CD14-positive monocyte (primary cell): ENCODE measurements at regions not wholly inside any gene's neighbourhood (a gene's known extent, or its start where the extent isn't known, plus 50 kb on each side); places are given as distances from the start of the nearest gene placed in this dataset.

Experiments
- DNase-seq, 3 donors: peaks; one replicate each; pipeline ENCODE4 v3.0.0-alpha.2; 2011 to 2022
- H2AFZ ChIP-seq: 2 replicates; pipeline ENCODE4 v1.6.0; 2012; ENCODE audit warnings: mild to moderate bottlenecking, low read depth, low read length, inconsistent platforms; ENCODE audit not compliant: insufficient read depth, poor library complexity, severe bottlenecking
- H3K27ac ChIP-seq, 2 donors: 1 replicate in 1 of 2; 2 replicates in 1 of 2; pipeline ENCODE4 v1.5.1; 2012 to 2013; ENCODE audit warnings: low read length in 2 of 2, control low read depth in 1 of 2, inconsistent platforms in 1 of 2, low read depth in 1 of 2, mild to moderate bottlenecking in 1 of 2
- H3K27me3 ChIP-seq, 2 donors: one replicate each; pipeline versions ENCODE4 v1.6.0 to v1.6.1; 2011 to 2013; ENCODE audit warnings: low read length in 2 of 2; ENCODE audit not compliant: control insufficient read depth in 2 of 2, insufficient read depth in 2 of 2
- H3K36me3 ChIP-seq, 2 donors: replicated peaks in 1 of 2; 1 replicate in 1 of 2; 2 replicates in 1 of 2; pipeline versions ENCODE4 v1.5.1 to v1.6.1; 2012 to 2013; ENCODE audit warnings: low read length in 2 of 2, control low read depth in 1 of 2, inconsistent platforms in 1 of 2, mild to moderate bottlenecking in 1 of 2; ENCODE audit not compliant: insufficient read depth in 2 of 2, control insufficient read depth in 1 of 2
- H3K4me1 ChIP-seq, 2 donors: 1 replicate in 1 of 2; 2 replicates in 1 of 2; pipeline versions ENCODE4 v1.5.1 to v1.6.1; 2012 to 2013; ENCODE audit warnings: low read length in 2 of 2, control low read depth in 1 of 2, inconsistent platforms in 1 of 2, mild to moderate bottlenecking in 1 of 2, moderate library complexity in 1 of 2; ENCODE audit not compliant: insufficient read depth in 2 of 2, control insufficient read depth in 1 of 2
- H3K4me2 ChIP-seq: replicated peaks from 2 replicates; pipeline ENCODE3; 2012; ENCODE audit warnings: low read length, moderate library complexity, mild to moderate bottlenecking; ENCODE audit not compliant: poor library complexity, severe bottlenecking; ENCODE audit errors: extremely low read depth
- H3K4me3 ChIP-seq, 3 experiments: fragments of 200-600 bp in 1 of 3; sonication (generic) in 1 of 3; replicated peaks in 1 of 3; 1 replicate in 2 of 3; 2 replicates in 1 of 3; pipeline ENCODE4 v1.5.1; 2011 to 2013; ENCODE audit warnings: low read length in 3 of 3, mild to moderate bottlenecking in 3 of 3, control low read depth in 2 of 3, low read depth in 2 of 3, inconsistent platforms in 1 of 3, moderate library complexity in 1 of 3
- H3K79me2 ChIP-seq: 2 replicates; pipeline ENCODE4 v1.6.0; 2012; ENCODE audit warnings: mild to moderate bottlenecking, control low read depth, inconsistent platforms, low read length, moderate library complexity; ENCODE audit not compliant: insufficient read depth
- H3K9ac ChIP-seq: 2 replicates; pipeline ENCODE4 v1.6.0; 2017; ENCODE audit warnings: low read length, mild to moderate bottlenecking; ENCODE audit not compliant: insufficient read depth, poor library complexity, severe bottlenecking
- H3K9me3 ChIP-seq, 2 donors: replicated peaks in 1 of 2; 1 replicate in 1 of 2; 2 replicates in 1 of 2; pipeline versions ENCODE4 v1.5.1 to v1.6.1; 2012 to 2013; ENCODE audit warnings: low read length in 2 of 2, control low read depth in 1 of 2; ENCODE audit not compliant: control insufficient read depth in 1 of 2, insufficient read depth in 1 of 2
- H4K20me1 ChIP-seq: 2 replicates; pipeline ENCODE4 v1.6.0; 2012; ENCODE audit warnings: mild to moderate bottlenecking, low read length, control low read depth, moderate library complexity; ENCODE audit not compliant: insufficient read depth
- H3K27ac Mint-ChIP-seq, 7 donors: one replicate each; pipeline ENCODE4 v1.8.0; 2020; ENCODE audit warnings: mild to moderate bottlenecking in 7 of 7, mixed read lengths in 7 of 7, moderate library complexity in 6 of 7, inconsistent platforms in 2 of 7
- H3K27me3 Mint-ChIP-seq, 3 donors: one replicate each; pipeline ENCODE4 v1.8.0; 2021 to 2022; ENCODE audit warnings: low read depth in 3 of 3, mild to moderate bottlenecking in 3 of 3, mixed read lengths in 3 of 3, moderate library complexity in 3 of 3, inconsistent platforms in 1 of 3
- H3K36me3 Mint-ChIP-seq, 2 donors: one replicate each; pipeline ENCODE4 v1.8.0; 2020; ENCODE audit warnings: mixed read lengths in 2 of 2, inconsistent platforms in 1 of 2, mild to moderate bottlenecking in 1 of 2
- H3K4me1 Mint-ChIP-seq: one replicate; pipeline ENCODE4 v1.8.0; 2020; ENCODE audit warnings: mild to moderate bottlenecking, mixed read lengths
- H3K4me3 Mint-ChIP-seq, 2 donors: one replicate each; pipeline ENCODE4 v1.8.0; 2020; ENCODE audit warnings: mild to moderate bottlenecking in 2 of 2, mixed read lengths in 2 of 2, moderate library complexity in 1 of 2
- H3K9me3 Mint-ChIP-seq, 7 donors: one replicate each; pipeline ENCODE4 v1.8.0; 2020 to 2022; ENCODE audit warnings: mixed read lengths in 7 of 7, mild to moderate bottlenecking in 6 of 7, moderate library complexity in 6 of 7, inconsistent platforms in 2 of 7
- WGBS: methylation state at CpG from one replicate; pipeline ENCODE4 v1.1.5; 2013; ENCODE audit warnings: missing lambda C conversion rate; ENCODE audit not compliant: insufficient coverage; 5-methylcytosine and 5-hydroxymethylcytosine counted together
- intact Hi-C, 2 donors: fragments of 100-400 bp; cut with micrococcal nuclease; formaldehyde crosslinking; loops; one replicate each; pipeline versions ENCODE4 v1.15.0 to v1.15.1; 2023
- TF ChIP-seq, protein P1 (sequence below): fragments of 200-600 bp; IDR thresholded peaks from one replicate; pipeline ENCODE4 v1.8.0; 2022; ENCODE audit warnings: antibody characterized with exemption, mild to moderate bottlenecking

DNA sequence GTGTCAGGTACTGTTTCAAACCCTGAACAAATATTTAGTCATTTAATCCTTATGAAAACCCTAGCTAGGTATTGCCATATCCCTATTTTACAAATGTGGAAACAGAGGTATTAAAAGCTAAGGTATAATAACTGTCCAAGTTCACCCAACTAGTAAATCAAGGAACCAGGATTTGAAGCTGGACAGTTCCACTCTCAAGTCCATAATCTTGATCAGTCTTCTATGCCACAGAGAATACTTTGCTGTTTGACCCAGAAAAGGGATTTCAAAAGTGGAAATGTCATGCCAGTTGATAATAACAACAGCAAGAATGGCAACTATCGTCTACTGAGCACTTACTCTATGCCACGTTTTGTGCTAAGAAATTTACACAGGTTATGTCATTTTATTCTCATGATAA, 90.4 kb upstream of the KIT start:
- no CpG with 5 or more reads among the region's 2 CpGs for WGBS
- H3K36me3 Mint-ChIP-seq: no peaks in the 10 kb centered on the region
- TF ChIP-seq, protein P1, sequence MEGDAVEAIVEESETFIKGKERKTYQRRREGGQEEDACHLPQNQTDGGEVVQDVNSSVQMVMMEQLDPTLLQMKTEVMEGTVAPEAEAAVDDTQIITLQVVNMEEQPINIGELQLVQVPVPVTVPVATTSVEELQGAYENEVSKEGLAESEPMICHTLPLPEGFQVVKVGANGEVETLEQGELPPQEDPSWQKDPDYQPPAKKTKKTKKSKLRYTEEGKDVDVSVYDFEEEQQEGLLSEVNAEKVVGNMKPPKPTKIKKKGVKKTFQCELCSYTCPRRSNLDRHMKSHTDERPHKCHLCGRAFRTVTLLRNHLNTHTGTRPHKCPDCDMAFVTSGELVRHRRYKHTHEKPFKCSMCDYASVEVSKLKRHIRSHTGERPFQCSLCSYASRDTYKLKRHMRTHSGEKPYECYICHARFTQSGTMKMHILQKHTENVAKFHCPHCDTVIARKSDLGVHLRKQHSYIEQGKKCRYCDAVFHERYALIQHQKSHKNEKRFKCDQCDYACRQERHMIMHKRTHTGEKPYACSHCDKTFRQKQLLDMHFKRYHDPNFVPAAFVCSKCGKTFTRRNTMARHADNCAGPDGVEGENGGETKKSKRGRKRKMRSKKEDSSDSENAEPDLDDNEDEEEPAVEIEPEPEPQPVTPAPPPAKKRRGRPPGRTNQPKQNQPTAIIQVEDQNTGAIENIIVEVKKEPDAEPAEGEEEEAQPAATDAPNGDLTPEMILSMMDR: no peak
- H3K27me3 Mint-ChIP-seq: no peaks in the 10 kb centered on the region
- no peak overlapping the region for H3K27ac Mint-ChIP-seq
- Histone ChIP-seq H3K4me3 (no peak overlapping the region), H2AFZ (no peak overlapping the region), H3K79me2 (no peaks in the 10 kb centered on the region), H3K9me3 (no peaks in the 10 kb centered on the region), H3K36me3 (no peaks in the 10 kb centered on the region), H3K27me3 (no peaks in the 10 kb centered on the region), H3K27ac (no peak overlapping the region), H3K4me2 (no peak overlapping the region), H3K9ac (no peak overlapping the region), H4K20me1 (no peaks in the 10 kb centered on the region), H3K4me1 (no peaks in the 10 kb centered on the region)
- intact Hi-C loops: no loop called here
- H3K9me3 Mint-ChIP-seq: no peaks in the 10 kb centered on the region
- no peaks in the 10 kb centered on the region for H3K4me1 Mint-ChIP-seq
- no peak overlapping the region for H3K4me3 Mint-ChIP-seq
- DNase-seq: no peak

DNA sequence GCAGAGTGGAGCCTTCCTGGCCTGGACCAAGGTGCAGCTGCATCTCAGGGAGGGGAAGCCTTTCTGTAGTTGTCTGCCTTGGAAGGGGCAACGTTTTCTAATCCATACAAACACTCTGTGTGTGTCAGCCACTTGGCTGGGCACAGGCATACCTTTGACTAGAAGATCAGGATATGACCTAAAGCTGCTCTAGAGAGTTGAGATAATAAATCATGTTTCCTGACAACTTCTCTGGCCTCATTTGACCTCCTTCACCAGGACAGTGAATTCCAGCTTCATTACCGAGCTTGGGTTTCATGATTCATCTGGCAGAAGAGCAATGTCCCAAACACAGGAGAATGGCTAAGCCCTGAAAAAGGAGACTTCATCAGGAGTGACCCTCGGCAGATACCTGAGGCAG, 89.6 kb upstream of the KIT start:
- no peaks in the 10 kb centered on the region for H3K27me3 ChIP-seq
- no peaks in the 10 kb centered on the region for H3K4me1 Mint-ChIP-seq
- no peak for DNase-seq
- H3K4me3 ChIP-seq: no peak overlapping the region
- intact Hi-C loops: no loop called here
- 50% methylated on average over 1 of the region's 3 CpGs for WGBS
- H3K9ac ChIP-seq: no peak overlapping the region
- H3K79me2 ChIP-seq: no peaks in the 10 kb centered on the region
- H3K27ac Mint-ChIP-seq: no peak overlapping the region
- no peaks in the 10 kb centered on the region for H3K4me1 ChIP-seq
- no peaks in the 10 kb centered on the region for H3K9me3 ChIP-seq
- no peak overlapping the region for H3K4me2 ChIP-seq
- no peaks in the 10 kb centered on the region for H3K36me3 ChIP-seq
- no peak overlapping the region for H2AFZ ChIP-seq
- no peaks in the 10 kb centered on the region for H3K36me3 Mint-ChIP-seq
- no peaks in the 10 kb centered on the region for H4K20me1 ChIP-seq
- TF ChIP-seq, protein P1: no peak
- no peak overlapping the region for H3K27ac ChIP-seq
- no peak overlapping the region for H3K4me3 Mint-ChIP-seq
- peaks cover 0 to 3% (median 0%) of the 10 kb centered on the region in 7 donors for H3K9me3 Mint-ChIP-seq
- H3K27me3 Mint-ChIP-seq: no peaks in the 10 kb centered on the region
